GM12865 (cell line): ENCODE measurements at regions not wholly inside any gene's neighbourhood (a gene's known extent, or its start where the extent isn't known, plus 50 kb on each side); places are given as distances from the start of the nearest gene placed in this dataset.

Experiments used
- DNase-seq: peaks from one replicate; pipeline ENCODE4 v3.0.0; 2010; ENCODE audit warnings: low read depth
- H3K4me3 ChIP-seq: 2 replicates; pipeline ENCODE4 v1.5.1; 2011; ENCODE audit warnings: mild to moderate bottlenecking, low read depth, low read length, control low read depth
- CTCF ChIP-seq: IDR thresholded peaks from 2 replicates; pipeline ENCODE4 v1.5.1; 2011; ENCODE audit warnings: low read length, control low read depth, low read depth, inconsistent platforms; ENCODE audit not compliant: insufficient read depth; ENCODE audit errors: missing control alignments

- TF ChIP-seq CTCF: no peak
- DNase-seq: no peak
- H3K4me3 ChIP-seq: no peak overlapping the region
These were observed 88.8 kb upstream of the TBL1XR1 start for GRCh38 chr3:177286034-177286433.

GRCh38 chr3:177287231-177287630 is 89.9 kb upstream of the TBL1XR1 start:
- TF ChIP-seq CTCF: no peak
- no peak for DNase-seq
- no peak overlapping the region for H3K4me3 ChIP-seq

GRCh38 chr3:177290633-177291032 is 93.4 kb upstream of the TBL1XR1 start:
- no peak for DNase-seq
- no peak overlapping the region for H3K4me3 ChIP-seq
- TF ChIP-seq CTCF: no peak

- DNase-seq: no peak
- TF ChIP-seq CTCF: no peak
- H3K4me3 ChIP-seq: no peak overlapping the region
These were observed 96.9 kb upstream of the TBL1XR1 start for GRCh38 chr3:177294221-177294620.

GRCh38 chr3:177295116-177295515 is 97.8 kb upstream of the TBL1XR1 start:
- H3K4me3 ChIP-seq: no peak overlapping the region
- TF ChIP-seq CTCF: no peak
- DNase-seq: no peak

GRCh38 chr3:177299250-177299649 is 102.0 kb upstream of the TBL1XR1 start:
- no peak overlapping the region for H3K4me3 ChIP-seq
- TF ChIP-seq CTCF: no peak
- DNase-seq: no peak

- DNase-seq: peak; percentile 36
- TF ChIP-seq CTCF: no peak
- H3K4me3 ChIP-seq: no peak overlapping the region
These were observed 103.0 kb upstream of the TBL1XR1 start for GRCh38 chr3:177300039-177300833.
